IMR-90 (cell line): ENCODE measurements at regions not wholly inside any gene's neighbourhood (a gene's known extent, or its start where the extent isn't known, plus 50 kb on each side); places are given as distances from the start of the nearest gene placed in this dataset.
"Not testable (repeated sequence)": the region's sequence is repeated elsewhere in the genome, so short reads cannot be mapped to it uniquely, and the experiment has no call there.

Source experiments
- POLR2A ChIP-seq: IDR thresholded peaks from 2 replicates; pipeline ENCODE4 v1.6.1; 2012; ENCODE audit warnings: mild to moderate bottlenecking, low read depth, low read length
- TF ChIP-seq, protein P1 (sequence below): conservative IDR thresholded peaks from 2 replicates; pipeline ENCODE4 v1.5.1; 2012; ENCODE audit warnings: mild to moderate bottlenecking, low read depth, low read length, improper control_type of control experiment

DNA sequence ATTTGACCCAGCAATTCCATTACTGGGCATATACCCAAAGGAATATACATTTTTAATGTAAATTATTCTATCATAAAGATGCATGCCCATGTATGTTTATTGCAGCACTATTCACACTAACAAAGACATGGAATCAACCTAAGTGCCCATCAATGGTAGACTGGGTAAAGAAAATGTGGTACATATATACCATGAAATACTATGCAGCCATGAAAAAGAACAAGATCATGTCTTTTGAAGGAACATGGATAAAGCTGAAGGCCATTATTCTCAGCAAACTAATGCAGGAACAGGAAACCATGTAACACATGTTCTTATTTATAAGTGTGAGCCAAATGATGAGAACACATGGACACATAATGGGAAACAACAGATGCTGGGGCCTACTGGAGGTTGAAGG lies 603.0 kb upstream of the MARCKS start:
- TF ChIP-seq POLR2A: not testable (repeated sequence)
- TF ChIP-seq, protein P1, sequence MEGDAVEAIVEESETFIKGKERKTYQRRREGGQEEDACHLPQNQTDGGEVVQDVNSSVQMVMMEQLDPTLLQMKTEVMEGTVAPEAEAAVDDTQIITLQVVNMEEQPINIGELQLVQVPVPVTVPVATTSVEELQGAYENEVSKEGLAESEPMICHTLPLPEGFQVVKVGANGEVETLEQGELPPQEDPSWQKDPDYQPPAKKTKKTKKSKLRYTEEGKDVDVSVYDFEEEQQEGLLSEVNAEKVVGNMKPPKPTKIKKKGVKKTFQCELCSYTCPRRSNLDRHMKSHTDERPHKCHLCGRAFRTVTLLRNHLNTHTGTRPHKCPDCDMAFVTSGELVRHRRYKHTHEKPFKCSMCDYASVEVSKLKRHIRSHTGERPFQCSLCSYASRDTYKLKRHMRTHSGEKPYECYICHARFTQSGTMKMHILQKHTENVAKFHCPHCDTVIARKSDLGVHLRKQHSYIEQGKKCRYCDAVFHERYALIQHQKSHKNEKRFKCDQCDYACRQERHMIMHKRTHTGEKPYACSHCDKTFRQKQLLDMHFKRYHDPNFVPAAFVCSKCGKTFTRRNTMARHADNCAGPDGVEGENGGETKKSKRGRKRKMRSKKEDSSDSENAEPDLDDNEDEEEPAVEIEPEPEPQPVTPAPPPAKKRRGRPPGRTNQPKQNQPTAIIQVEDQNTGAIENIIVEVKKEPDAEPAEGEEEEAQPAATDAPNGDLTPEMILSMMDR: not testable (repeated sequence)
